ENCODE measurements at regions not wholly inside any gene's neighbourhood (a gene's known extent, or its start where the extent isn't known, plus 50 kb on each side); places are given as distances from the start of the nearest gene placed in this dataset.

GRCh38 chr5:2802693-2803365 is 51.4 kb upstream of the IRX2 start:
- DNase-seq (ENCODE audit: low read depth), result no peak

GRCh38 chr5:2801577-2802525 is 50.4 kb upstream of the IRX2 start:
- DNase-seq (ENCODE audit: low read depth), result no peak
